ENCODE measurements at regions not wholly inside any gene's neighbourhood (a gene's known extent, or its start where the extent isn't known, plus 50 kb on each side); places are given as distances from the start of the nearest gene placed in this dataset.
A peak's percentile ranks its signal among the peaks of the same experiment; 100 is the strongest.

DNA sequence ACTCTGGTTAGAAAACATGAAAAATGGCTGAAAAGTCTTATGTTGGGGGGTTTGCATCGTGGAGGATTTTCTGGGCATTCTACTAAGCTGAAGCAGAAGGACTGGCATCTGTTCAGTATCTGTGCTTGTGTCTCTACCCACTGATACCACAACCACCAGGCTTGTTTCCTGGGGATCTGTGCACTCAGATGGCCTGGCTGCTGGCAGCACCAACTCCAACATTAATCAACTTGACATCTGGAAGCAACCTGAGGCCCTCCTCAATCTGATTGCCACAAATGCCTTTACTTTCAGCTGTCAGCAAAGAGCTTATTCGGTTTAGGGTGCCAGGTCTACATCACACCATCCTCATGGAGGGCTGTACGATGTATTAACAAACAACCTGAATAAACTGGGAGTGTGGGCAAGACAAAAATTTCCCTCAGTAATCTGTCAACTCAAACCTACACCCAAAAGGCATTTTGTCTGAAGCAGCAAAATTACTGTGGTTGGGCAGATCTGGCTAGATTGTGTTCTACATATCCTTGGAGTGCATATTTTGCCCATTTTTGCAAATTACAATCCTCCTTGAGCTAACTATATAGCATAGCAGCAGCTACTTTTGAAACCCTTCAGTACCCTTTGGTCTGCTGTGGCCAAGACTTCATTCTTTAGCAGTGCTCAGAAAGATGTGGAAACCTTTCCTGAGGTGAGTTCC, 74.6 kb downstream of the FOXD1 start (continued):
- peak; percentile 41; the same call in 1 of the 2 replicates for TF ChIP-seq TAF1 (IDR thresholded peaks at IDR 0.05; ENCODE audit: borderline replicate concordance, low read depth, low read length)
- TF ChIP-seq RXRA (IDR thresholded peaks at IDR 0.05; ENCODE audit: borderline replicate concordance, low read depth) = peak; percentile 73; the same call in 1 of the 2 replicates
- peak; percentile 85 for TF ChIP-seq POLR2AphosphoS5 (IDR thresholded peaks at IDR 0.05; ENCODE audit: low read depth, low read length)
- TF ChIP-seq EZH2phosphoT487 (IDR thresholded peaks at IDR 0.05; ENCODE audit: borderline replicate concordance, low read depth) = no peak
- TF ChIP-seq ELF1 (IDR thresholded peaks at IDR 0.05) = no peak
- no peak for TF ChIP-seq IRF3 (IDR thresholded peaks at IDR 0.05; ENCODE audit: low read depth, low read length)

DNA sequence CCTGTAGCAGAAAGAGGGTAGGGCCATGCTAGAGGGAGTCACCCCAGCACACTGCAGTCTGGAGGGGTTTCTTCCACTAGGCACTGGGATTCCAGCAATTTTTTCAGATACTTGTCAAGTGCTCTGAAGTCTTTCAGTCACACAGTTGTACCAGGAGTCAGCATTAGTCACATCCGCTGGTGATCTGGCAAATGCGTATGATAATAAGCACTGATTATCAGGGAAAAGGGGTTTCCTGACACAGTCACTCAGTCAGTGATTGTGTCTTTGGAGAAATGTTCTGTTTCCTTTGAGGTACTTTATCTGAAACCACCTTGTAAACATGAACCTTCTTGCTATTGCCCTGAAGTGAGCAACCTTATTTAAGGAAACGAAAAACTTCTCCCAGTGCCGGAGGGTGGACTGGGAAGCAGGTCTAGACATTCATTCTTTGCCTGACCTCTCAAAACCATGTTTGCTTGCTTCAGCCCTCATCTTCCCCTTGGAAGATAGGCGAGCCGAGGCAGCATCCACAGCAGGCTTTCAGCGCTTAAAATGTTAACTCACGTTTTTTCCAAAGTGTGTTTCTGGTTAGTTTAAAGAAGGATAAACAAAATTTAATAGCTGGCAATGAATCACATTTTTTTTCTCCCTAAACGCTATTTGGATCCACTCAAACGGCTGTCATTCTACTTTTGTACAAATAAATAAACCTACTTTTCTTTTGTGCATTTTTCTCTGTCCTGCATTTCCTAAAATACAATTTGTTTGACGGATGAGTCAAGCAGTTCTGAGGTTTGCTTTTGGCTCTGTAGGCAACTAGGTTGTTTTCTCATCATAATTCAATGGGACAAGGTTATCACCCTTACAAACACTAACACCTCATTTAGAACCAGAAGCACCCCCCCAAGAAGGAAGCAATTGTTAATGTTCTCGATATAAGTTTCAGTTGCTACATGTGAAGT, 77.7 kb downstream of the FOXD1 start:
- DNase-seq = no peak
- POLR2A ChIA-PET = no interaction called here
- H3K79me2 ChIP-seq (ENCODE audit: insufficient read depth) = 0 out of 2 replicates have a peak, but pooled peaks cover 5% of the 10 kb centered on the region
- no peaks in the 10 kb centered on the region for H3K36me3 ChIP-seq (replicated peaks in 1 of 2; ENCODE audit: control insufficient read depth in 1 of 2, insufficient read depth in 2 of 2, low read length in 1 of 2)
- H3K27ac ChIP-seq (ENCODE audit: low read depth in 2 of 2, low read length in 1 of 2) = peak overlapping the region; percentile 88 to 99
- peaks cover 0 to 35% of the 10 kb centered on the region in 2 experiments for H3K4me1 ChIP-seq (ENCODE audit: control insufficient read depth in 1 of 2, insufficient read depth in 2 of 2, low read depth in 1 of 2, low read length in 1 of 2)
- H3K27me3 ChIP-seq (ENCODE audit: insufficient read depth) = no peaks in the 10 kb centered on the region
- H2AFZ ChIP-seq (ENCODE audit: low read depth) = no peak overlapping the region
- no peaks in the 10 kb centered on the region for H4K20me1 ChIP-seq (ENCODE audit: insufficient read depth)
- peak overlapping the region; percentile 72 for H3K4me2 ChIP-seq
- WGBS (ENCODE audit: low lambda C conversion rate) = 1% methylated on average over 12 of the region's 12 CpGs
- H3K9me2 ChIP-seq = no peaks in the 10 kb centered on the region
- peak overlapping the region; percentile 82 for H3K9ac ChIP-seq
- peaks cover 69% of the 10 kb centered on the region for H3F3A ChIP-seq (replicated peaks; ENCODE audit: insufficient read depth)
- H3K9me3 ChIP-seq = no peaks in the 10 kb centered on the region
- peak overlapping the region; percentile 15 to 21; a peak in 3 of 4 replicates for H3K4me3 ChIP-seq (ENCODE audit: low read depth in 2 of 2, low read length in 1 of 2)
- CTCF ChIA-PET = no interaction called here
- TF ChIP-seq ELF1 (IDR thresholded peaks at IDR 0.05) (peak; percentile 49; the same call in 1 of the 2 replicates), SIN3A (IDR thresholded peaks at IDR 0.05; ENCODE audit: borderline replicate concordance, low read depth, low read length) (peak; percentile 81; the same call in 1 of the 2 replicates), CTCF (IDR thresholded peaks at IDR 0.05) (no peak), MXI1 (IDR thresholded peaks at IDR 0.05; ENCODE audit: low read depth, low read length) (no peak), RXRA (IDR thresholded peaks at IDR 0.05; ENCODE audit: borderline replicate concordance, low read depth) (peak; percentile 96), RCOR1 (IDR thresholded peaks at IDR 0.05; ENCODE audit: low read length) (no peak), SMC3 (IDR thresholded peaks at IDR 0.05; ENCODE audit: low read depth, low read length) (no peak; the same call in 1 of the 2 replicates), TEAD4 (IDR thresholded peaks at IDR 0.05; ENCODE audit: borderline replicate concordance, insufficient read depth) (peak; percentile 97), FOXM1 (IDR thresholded peaks at IDR 0.05; ENCODE audit: low read depth) (peak; percentile 96), NRF1 (IDR thresholded peaks at IDR 0.05; ENCODE audit: low read depth, low read length) (no peak), PBX3 (IDR thresholded peaks at IDR 0.05) (peak; percentile 98), MAX (IDR thresholded peaks at IDR 0.05; ENCODE audit: low read depth) (peak; percentile 82), IRF3 (IDR thresholded peaks at IDR 0.05; ENCODE audit: low read depth, low read length) (no peak), REST (IDR thresholded peaks at IDR 0.05; ENCODE audit: low read depth, low read length) (peak; percentile 78), RAD21 (IDR thresholded peaks at IDR 0.05; ENCODE audit: low read length) (no peak)
